ENCODE measurements at regions not wholly inside any gene's neighbourhood (a gene's known extent, or its start where the extent isn't known, plus 50 kb on each side); places are given as distances from the start of the nearest gene placed in this dataset.

DNA sequence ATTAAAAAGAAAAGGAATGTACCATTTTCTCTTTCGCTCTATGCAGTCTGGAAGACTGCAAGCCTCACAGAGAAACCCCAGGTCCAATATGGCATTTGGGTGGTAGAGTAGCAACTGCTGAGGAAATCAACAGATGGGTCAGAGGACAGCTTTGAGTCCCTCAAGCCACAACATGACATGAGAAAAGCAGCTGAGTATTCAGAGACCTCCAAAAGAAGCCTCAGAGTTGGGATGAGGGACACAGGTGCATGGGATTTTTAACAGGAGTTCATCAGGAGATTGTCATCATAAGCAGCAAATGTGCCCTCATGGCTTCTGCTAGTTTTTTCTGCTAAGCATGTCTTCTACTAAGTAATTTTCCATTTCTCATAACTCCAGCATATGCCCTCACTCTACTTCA, 111.6 kb downstream of the BLID start:
- peaks cover 0 to 9% (median 0%) of the 10 kb centered on the region in 12 donors for H3K4me1 ChIP-seq
- H3K9me3 ChIP-seq, result no peaks in the 10 kb centered on the region
- DNase-seq, result no peak
- no peak overlapping the region for H3K27ac ChIP-seq
- ATAC-seq, result no peak
- H3K27me3 ChIP-seq, result no peaks in the 10 kb centered on the region
- TF ChIP-seq POLR2A (IDR thresholded peaks at IDR 0.05), result no peak
- TF ChIP-seq, protein P1, sequence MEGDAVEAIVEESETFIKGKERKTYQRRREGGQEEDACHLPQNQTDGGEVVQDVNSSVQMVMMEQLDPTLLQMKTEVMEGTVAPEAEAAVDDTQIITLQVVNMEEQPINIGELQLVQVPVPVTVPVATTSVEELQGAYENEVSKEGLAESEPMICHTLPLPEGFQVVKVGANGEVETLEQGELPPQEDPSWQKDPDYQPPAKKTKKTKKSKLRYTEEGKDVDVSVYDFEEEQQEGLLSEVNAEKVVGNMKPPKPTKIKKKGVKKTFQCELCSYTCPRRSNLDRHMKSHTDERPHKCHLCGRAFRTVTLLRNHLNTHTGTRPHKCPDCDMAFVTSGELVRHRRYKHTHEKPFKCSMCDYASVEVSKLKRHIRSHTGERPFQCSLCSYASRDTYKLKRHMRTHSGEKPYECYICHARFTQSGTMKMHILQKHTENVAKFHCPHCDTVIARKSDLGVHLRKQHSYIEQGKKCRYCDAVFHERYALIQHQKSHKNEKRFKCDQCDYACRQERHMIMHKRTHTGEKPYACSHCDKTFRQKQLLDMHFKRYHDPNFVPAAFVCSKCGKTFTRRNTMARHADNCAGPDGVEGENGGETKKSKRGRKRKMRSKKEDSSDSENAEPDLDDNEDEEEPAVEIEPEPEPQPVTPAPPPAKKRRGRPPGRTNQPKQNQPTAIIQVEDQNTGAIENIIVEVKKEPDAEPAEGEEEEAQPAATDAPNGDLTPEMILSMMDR (IDR thresholded peaks at IDR 0.05), result no peak
- intact Hi-C loops (cut with DNase I), result no loop called here
- H3K36me3 ChIP-seq, result no peaks in the 10 kb centered on the region
- no peak overlapping the region for H3K4me3 ChIP-seq
- WGBS, 4 donors, result 96 to 100% (median 98%) methylated on average over 1 of the region's 1 CpG

DNA sequence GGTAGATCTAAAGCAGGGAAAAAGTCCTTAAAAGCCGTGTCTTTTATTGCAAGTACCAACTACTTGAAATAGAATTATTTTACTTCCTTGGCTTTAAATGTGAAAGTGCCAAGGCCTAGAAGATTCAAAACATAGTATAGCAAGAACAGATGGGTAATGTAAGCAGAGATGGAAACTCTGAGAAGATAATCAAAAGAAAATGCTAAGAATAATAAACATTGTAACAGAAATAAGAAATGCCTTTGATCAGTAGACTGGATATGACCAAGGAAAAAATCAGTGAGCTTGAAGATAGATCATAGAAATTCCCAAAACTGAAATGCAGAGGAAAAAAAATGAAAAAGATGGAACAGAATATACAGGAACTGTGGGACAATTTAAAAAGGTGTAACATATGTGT, 113.1 kb downstream of the BLID start:
- TF ChIP-seq, protein P1 (IDR thresholded peaks at IDR 0.05), result no peak
- TF ChIP-seq POLR2A (IDR thresholded peaks at IDR 0.05), result no peak
- no peak for ATAC-seq
- intact Hi-C loops (cut with DNase I), result no loop called here
- Histone ChIP-seq H3K27ac (no peak overlapping the region), H3K27me3 (no peaks in the 10 kb centered on the region), H3K36me3 (no peaks in the 10 kb centered on the region), H3K4me3 (no peak overlapping the region), H3K4me1 (peaks cover 0 to 9% (median 0%) of the 10 kb centered on the region in 12 donors), H3K9me3 (no peaks in the 10 kb centered on the region)
- DNase-seq, result no peak
- 47 to 66% (median 57%) methylated on average over 1 of the region's 1 CpG for WGBS, 4 donors

DNA sequence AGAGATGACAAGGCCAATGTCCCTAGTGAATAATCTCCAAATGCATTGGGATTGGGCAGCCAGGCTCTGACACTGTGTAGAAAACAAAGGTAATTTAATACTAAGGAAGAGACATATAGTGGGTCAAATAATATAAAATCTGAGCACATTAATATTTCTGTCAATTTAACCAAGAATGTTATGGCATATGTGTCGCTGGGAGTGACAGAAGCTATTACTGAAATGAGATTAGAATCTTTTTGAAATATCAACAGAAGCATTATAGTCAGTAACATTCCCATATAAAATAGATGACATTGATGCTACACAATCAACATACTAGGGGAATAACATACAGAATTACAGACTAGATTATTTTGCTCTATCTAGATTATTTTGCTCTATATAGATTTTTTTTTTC, 114.0 kb downstream of the BLID start:
- TF ChIP-seq, protein P1 (IDR thresholded peaks at IDR 0.05), result no peak
- 90 to 98% (median 95%) methylated on average over 1 of the region's 1 CpG for WGBS, 4 donors
- H3K27me3 ChIP-seq, result no peaks in the 10 kb centered on the region
- no peaks in the 10 kb centered on the region for H3K36me3 ChIP-seq
- intact Hi-C loops (cut with DNase I), result no loop called here
- H3K4me3 ChIP-seq, result no peak overlapping the region
- DNase-seq (no peak), ATAC-seq (no peak)
- no peak overlapping the region for H3K27ac ChIP-seq
- no peaks in the 10 kb centered on the region for H3K9me3 ChIP-seq
- H3K4me1 ChIP-seq, result peaks cover 0 to 5% (median 0%) of the 10 kb centered on the region in 12 donors

DNA sequence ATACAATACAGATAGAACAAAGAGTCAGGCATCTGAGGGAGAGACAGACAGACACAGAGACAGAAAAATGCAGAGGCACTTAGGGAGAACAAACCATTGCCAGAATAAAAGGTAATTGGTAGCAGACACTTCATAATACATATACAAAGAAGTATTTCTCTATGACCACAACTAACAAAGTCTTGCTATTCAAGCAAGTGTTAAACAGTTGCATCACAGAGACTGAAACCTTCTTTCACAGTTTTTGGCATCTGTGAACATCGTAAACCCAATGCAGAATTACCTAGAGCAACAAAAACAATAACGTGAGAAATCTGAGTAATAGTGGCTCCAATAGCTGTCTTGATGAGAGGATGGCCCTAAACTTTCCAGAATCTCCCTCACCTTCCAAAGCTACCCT, 116.4 kb downstream of the BLID start:
- 88 to 92% (median 91%) methylated on average over 2 of the region's 2 CpGs for WGBS, 4 donors
- Histone ChIP-seq H3K27ac (no peak overlapping the region), H3K4me3 (no peak overlapping the region)

More for the DNA sequence above, 116.4 kb downstream of the BLID start:
- intact Hi-C loops (cut with DNase I), result no loop called here
- ATAC-seq (no peak), DNase-seq (no peak)
- H3K4me1 ChIP-seq, result peaks cover 0 to 3% (median 0%) of the 10 kb centered on the region in 12 donors
- TF ChIP-seq, protein P1 (IDR thresholded peaks at IDR 0.05), result no peak
- TF ChIP-seq POLR2A (IDR thresholded peaks at IDR 0.05), result no peak
- no peaks in the 10 kb centered on the region for H3K27me3 ChIP-seq
- peaks cover 0 to 2% (median 0%) of the 10 kb centered on the region in 12 donors for H3K9me3 ChIP-seq
- no peaks in the 10 kb centered on the region for H3K36me3 ChIP-seq
